Spleen (tissue), 7 donors: ENCODE measurements at regions not wholly inside any gene's neighbourhood (a gene's known extent, or its start where the extent isn't known, plus 50 kb on each side); places are given as distances from the start of the nearest gene placed in this dataset.

Experiments
- POLR2A ChIP-seq, 3 donors: fragments of 450-650 bp; IDR thresholded peaks; one replicate each; pipeline ENCODE4 v1.5.1; 2017; ENCODE audit warnings: antibody characterized with exemption in 3 of 3, mild to moderate bottlenecking in 1 of 3
- POLR2AphosphoS5 ChIP-seq, 3 donors: sonication (generic); formaldehyde crosslinking; IDR thresholded peaks; one replicate each; pipeline ENCODE4 v1.5.1; 2017; ENCODE audit warnings: antibody characterized with exemption in 3 of 3
- TF ChIP-seq, protein P1 (sequence below), 11 experiments: fragments of 200-600 bp in 7 of 11; fragments of 450-650 bp in 4 of 11; sonication (generic) in 4 of 11; IDR thresholded peaks in 8 of 11; conservative IDR thresholded peaks in 3 of 11; 1 replicate in 7 of 11; 2 replicates in 4 of 11; pipeline versions ENCODE4 v1.4.0 to v1.8.0; 2016 to 2021; ENCODE audit warnings: antibody characterized with exemption in 11 of 11, inconsistent platforms in 4 of 11, mild to moderate bottlenecking in 1 of 11
- donor health status: DM: no; HTN: no; CAD: no; lungs with moderate emphysema.
- donor health status: DM: no; HTN: no; CAD: no.
- donor health status: DM: no; HTN: no; CAD: no.

GRCh38 chr20:51860111-51860882, 58.0 kb upstream of the SALL4 start:
- TF ChIP-seq, protein P1, sequence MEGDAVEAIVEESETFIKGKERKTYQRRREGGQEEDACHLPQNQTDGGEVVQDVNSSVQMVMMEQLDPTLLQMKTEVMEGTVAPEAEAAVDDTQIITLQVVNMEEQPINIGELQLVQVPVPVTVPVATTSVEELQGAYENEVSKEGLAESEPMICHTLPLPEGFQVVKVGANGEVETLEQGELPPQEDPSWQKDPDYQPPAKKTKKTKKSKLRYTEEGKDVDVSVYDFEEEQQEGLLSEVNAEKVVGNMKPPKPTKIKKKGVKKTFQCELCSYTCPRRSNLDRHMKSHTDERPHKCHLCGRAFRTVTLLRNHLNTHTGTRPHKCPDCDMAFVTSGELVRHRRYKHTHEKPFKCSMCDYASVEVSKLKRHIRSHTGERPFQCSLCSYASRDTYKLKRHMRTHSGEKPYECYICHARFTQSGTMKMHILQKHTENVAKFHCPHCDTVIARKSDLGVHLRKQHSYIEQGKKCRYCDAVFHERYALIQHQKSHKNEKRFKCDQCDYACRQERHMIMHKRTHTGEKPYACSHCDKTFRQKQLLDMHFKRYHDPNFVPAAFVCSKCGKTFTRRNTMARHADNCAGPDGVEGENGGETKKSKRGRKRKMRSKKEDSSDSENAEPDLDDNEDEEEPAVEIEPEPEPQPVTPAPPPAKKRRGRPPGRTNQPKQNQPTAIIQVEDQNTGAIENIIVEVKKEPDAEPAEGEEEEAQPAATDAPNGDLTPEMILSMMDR (IDR thresholded peaks at IDR 0.05 in 8 of 11, conservative IDR thresholded peaks at IDR 0.05 in 3 of 11), result no peak
- TF ChIP-seq POLR2A (IDR thresholded peaks at IDR 0.05) (no peak), POLR2AphosphoS5 (IDR thresholded peaks at IDR 0.05) (no peak)
